ENCODE measurements at regions not wholly inside any gene's neighbourhood (a gene's known extent, or its start where the extent isn't known, plus 50 kb on each side); places are given as distances from the start of the nearest gene placed in this dataset.
A peak's percentile ranks its signal among the peaks of the same experiment; 100 is the strongest.

- DNase-seq = no peak
These were observed 181.4 kb downstream of the GRB14 start for GRCh38 chr2:164439885-164440284.

- DNase-seq = no peak
These were observed 182.0 kb downstream of the GRB14 start for GRCh38 chr2:164439235-164439634.

- DNase-seq = no peak
These were observed 182.6 kb downstream of the GRB14 start for GRCh38 chr2:164438490-164439205.

- DNase-seq = no peak
These were observed 185.2 kb downstream of the GRB14 start for GRCh38 chr2:164436131-164436530.

- DNase-seq = peak in 21 of 56 donors; percentile 0 to 66 (median 3)
These were observed 191.0 kb downstream of the GRB14 start for GRCh38 chr2:164430166-164430783.

GRCh38 chr2:164429354-164429753 is 191.9 kb downstream of the GRB14 start:
- DNase-seq = no peak

GRCh38 chr2:164427111-164427510 is 194.2 kb downstream of the GRB14 start:
- DNase-seq = no peak

- DNase-seq = no peak
These were observed 200.5 kb downstream of the GRB14 start for GRCh38 chr2:164420787-164421186.

- DNase-seq = no peak
These were observed 208.5 kb downstream of the GRB14 start for GRCh38 chr2:164412831-164413230.

GRCh38 chr2:164389411-164389810 is 231.9 kb downstream of the GRB14 start:
- DNase-seq = no peak

GRCh38 chr2:164388511-164388910 is 232.8 kb downstream of the GRB14 start:
- DNase-seq = no peak

GRCh38 chr2:164386231-164386630 is 235.1 kb downstream of the GRB14 start:
- DNase-seq = no peak

- no peak for DNase-seq
These were observed 236.8 kb downstream of the GRB14 start for GRCh38 chr2:164384434-164384833.

GRCh38 chr2:164371916-164372315 is 249.4 kb downstream of the GRB14 start:
- DNase-seq = no peak

GRCh38 chr2:164369366-164369765 is 251.9 kb downstream of the GRB14 start:
- DNase-seq = no peak

- DNase-seq = no peak
These were observed 252.4 kb downstream of the GRB14 start for GRCh38 chr2:164368896-164369295.

GRCh38 chr2:164363646-164364045 is 257.6 kb downstream of the GRB14 start:
- DNase-seq = no peak

GRCh38 chr2:164351536-164351935 is 269.7 kb downstream of the GRB14 start:
- DNase-seq = no peak

GRCh38 chr2:164335947-164336346 is 285.3 kb downstream of the GRB14 start:
- DNase-seq = no peak

GRCh38 chr2:164335128-164335527 is 286.2 kb downstream of the GRB14 start:
- DNase-seq = no peak

- DNase-seq = no peak
These were observed 293.0 kb downstream of the GRB14 start for GRCh38 chr2:164328310-164328709.

GRCh38 chr2:164323978-164324377 is 297.3 kb downstream of the GRB14 start:
- no peak for DNase-seq

GRCh38 chr2:164314148-164314547 is 307.1 kb downstream of the GRB14 start:
- peak in 1 of 56 donors; percentile 0 for DNase-seq

Data from amygdala (tissue), 56 donors.